Activated CD8-positive, alpha-beta memory T cell treated with anti-CD3 and anti-CD28 coated beads, Interleukin-2, amount 50 U/mL, for 1 hour (primary cell): ENCODE measurements at regions not wholly inside any gene's neighbourhood (a gene's known extent, or its start where the extent isn't known, plus 50 kb on each side); places are given as distances from the start of the nearest gene placed in this dataset.
A peak's percentile ranks its signal among the peaks of the same experiment; 100 is the strongest.
"Not testable (repeated sequence)": the region's sequence is repeated elsewhere in the genome, so short reads cannot be mapped to it uniquely, and the experiment has no call there.

ENCODE experiments used
- DNase-seq: peaks from one replicate; pipeline ENCODE4 v3.0.0-alpha.2; 2020; ENCODE audit errors: extremely low read depth

DNA sequence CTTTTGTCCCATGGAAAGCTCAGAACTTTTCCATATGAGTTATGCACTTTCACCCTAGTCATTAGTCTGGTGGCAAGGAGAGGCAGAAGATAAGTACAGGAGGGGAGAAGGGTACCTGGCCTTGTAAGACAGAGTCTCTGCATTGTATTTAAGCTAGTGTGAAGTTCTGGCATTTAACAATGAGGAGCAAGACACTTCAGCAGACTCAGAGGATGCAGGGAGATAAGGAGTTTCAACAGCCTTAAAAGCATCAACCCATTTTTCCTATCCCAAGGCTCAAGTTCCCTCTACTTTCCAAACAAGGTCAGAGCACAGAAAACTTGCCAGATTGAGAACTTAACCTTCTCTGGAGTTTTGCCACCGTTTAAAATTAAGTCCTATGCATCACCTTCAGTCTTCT lies 348.2 kb upstream of the VRK2 start:
- DNase-seq = no peak

DNA sequence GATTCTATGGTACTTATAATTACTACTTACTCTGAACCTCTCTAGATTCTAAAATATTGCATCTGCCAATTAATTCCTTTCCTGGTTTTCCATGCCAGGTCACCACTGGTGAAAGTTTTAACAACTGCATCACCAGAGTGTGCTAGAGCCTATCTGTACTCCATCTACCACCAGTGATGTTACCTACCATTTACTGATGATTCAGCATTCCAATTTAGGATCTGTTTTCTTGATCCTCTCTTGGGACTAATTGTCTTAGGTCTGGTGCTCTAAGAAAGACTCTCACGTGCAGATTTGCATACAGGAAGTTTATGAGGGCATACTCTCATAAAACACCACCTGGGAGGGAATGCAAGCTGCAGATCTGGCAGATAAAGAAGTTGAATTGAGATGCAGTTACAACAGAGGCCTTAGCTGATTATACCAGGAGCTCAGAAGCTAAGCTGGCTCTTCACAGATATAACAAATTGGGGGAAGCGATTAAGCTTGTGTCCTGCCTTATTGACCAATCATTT lies 347.6 kb upstream of the VRK2 start:
- DNase-seq = no peak

DNA sequence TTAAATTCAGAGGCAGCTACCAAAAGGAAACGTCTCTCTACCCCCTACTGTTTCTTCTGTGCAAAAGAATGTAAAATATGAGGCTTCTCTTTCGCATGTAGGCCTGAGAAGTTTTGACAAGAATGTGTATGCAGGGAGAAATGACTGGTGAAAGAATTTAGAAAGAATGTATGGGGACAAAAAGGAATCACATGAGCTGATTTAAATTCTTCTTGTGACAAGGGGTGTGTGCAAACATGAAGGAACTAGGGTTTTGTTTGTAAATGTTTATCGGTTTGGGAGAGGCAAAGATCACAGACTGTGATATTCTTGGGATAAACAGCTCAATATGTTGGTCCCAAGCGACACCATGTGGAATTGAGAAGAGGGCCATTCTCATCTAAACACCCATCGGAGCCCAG lies 345.2 kb upstream of the VRK2 start:
- no peak for DNase-seq

DNA sequence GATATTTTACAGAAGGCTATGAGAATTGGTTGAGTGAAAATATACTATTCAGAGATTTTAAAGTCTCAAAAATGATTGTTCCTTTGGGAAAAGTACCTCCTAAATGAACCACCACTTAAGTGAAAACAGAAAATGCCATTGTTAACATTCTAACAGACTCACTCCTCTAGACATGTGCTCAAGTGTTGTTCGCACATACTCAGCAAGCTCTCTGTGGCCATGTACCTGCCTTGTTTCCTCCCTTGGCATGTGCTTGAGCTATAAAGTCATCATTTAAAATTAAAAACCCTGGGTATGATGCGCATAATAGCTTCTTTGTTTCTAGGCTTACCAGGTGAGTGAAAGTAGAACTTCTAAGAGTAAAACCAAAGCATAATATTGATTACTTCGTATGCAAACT lies 343.2 kb upstream of the VRK2 start:
- no peak for DNase-seq

DNA sequence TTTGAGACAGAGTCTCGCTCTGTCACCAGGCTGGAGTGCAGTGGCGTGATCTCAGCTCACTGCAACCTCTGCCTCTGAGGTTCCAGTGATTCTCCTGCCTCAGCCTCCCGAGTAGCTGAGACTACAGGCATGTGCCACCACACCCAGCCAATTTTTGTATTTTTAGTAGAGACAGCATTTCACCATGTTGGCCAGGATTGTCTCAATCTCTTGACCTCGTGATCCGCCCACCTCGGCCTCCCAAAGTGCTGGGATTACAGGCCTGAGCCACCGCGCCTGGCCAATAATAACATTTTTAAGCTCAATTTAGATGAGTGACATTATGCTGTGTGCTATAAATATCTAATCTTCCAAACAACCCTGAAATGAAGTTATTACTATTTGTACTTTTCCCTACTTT lies 338.8 kb upstream of the VRK2 start:
- DNase-seq = not testable (repeated sequence)

DNA sequence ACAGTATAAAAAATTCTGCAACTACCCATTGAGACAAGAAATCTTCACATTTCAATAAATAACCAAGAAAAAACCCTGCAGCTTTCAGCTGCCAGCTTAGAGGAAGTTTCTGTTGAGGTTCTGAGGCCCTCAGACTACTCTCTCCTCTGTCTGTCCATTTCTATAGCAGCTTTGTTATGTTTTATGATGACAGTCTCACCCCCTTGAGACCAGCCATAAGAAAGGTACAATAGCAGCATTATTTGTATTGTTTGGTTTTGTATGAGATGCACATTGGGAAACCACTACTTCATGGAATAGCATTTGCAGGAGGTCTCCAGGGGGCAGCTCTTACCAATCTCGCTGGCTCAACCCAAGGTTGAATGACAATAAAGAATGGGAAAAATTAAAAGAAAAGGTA lies 334.6 kb upstream of the VRK2 start:
- no peak for DNase-seq

DNA sequence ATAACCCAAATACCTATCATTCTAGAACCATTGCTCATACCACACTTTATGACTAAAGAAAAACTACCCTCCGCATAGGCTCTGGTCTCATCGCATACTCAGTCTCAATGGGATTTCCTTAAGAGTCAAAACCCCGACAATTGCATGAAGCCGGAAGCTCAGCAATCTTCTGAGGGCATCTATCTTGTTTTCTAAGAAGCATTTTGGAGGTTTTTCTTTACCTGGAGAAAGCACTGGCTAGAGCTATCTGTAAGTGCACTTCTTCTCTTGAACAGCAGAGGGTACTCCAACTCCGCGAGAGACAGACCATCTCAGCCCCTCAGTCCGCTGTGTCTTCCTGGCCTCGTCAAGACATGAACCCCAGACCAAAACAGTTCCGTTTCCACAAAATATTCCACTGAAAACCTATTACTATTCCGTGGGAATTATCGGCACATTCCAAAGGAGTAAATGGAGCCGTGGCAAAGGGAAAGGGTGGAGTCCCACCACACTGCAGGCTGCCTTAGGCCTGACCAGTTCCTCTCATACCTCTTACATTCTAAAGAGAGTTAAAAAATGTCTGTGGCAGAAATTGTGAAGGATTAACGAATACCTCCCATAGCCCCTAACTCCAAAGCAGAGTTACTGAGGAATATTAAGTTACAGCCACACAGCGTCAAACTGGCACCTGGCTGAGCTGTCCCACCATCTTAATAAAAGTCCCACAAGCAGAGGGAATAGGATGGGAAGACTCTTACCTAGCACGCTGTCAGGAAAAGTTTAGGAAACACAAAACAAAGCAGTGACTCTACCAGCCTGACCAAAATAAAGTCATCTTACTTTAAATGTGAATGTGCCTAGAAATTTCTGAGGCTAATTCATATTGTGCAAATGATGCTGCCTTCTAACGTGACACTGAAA lies 325.6 kb upstream of the VRK2 start:
- no peak for DNase-seq

DNA sequence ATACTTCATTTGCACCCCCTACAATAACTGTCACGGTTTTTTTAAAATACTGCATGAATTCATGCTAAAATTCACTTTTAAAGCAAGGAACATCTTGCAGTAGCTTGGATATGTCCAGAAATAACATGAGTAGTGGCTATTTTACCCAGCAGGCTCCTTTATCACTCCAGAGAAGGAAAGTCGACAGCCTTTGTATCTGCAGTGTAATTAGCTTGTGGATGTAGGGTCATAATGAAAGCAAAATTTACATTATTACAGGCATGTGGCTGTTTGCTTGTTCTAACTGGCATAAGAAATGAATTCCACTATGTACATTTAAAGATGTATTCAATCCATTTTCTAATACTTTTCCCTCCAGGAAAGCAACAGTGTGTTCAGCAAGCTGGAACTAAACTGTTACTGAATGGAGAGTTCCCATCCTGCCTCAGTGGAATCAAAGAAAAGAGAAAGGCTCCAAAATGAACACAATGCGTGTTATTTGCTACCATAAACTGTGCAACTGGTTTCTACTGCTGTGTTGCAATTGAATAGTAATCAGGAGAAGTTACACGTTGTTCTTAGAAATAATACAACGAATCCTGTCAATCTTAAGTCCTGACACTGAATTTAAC lies 321.2 kb upstream of the VRK2 start:
- DNase-seq = no peak

DNA sequence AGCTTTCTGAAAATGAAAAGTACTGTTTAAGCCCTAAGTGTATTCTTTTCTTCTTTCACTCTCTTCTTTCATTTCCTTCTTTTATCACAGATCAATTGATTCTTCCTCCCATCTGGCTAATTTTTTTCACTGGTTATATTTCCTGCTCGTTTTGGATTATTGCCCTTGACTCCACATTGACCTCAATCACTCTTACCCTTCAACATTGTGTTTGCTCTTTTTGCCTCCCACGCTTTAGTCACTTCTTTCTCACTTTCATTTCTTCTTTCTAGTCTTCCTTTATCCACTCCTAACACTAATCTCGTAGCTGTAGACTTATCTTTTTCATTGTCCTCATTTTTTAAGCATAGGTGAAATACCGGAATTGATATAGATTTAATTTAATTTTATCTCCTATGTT lies 320.3 kb upstream of the VRK2 start:
- DNase-seq = no peak

DNA sequence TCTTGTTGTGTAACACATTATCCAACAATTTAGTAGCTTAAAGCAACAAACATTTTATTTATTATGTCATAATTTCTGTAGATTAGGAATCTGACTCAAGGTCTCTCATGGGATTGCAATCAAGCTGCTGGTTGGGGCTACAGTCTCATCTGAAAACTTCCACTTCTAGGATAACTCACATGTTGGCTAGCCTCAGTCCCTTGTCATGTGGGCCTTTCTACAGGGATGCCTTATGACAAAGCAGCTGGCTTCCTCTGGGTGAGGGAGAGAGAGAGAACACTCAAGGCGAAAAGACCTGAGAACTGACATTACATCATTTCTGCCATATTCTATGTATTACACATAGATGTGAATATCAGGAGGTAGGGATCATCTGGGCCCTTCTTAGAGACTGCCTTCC lies 317.9 kb upstream of the VRK2 start:
- no peak for DNase-seq

DNA sequence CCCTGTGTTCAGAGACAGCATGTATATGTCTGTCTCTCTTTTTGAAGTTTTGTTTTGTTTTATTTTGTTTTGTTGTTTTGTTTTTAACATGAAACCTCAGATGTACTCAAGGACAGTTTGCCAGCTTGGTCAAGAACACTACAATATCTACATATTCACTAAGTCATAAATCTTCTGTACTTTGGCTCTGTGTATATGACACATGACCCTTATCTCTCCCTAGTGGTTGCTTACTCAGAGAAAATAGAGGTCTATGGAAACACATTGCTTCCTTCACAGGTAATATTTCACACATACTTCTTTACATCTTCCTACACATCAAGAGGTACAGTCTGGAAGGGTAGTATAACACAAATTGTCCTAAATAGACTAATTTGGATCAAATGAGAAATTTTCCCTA lies 312.6 kb upstream of the VRK2 start:
- DNase-seq = no peak

DNA sequence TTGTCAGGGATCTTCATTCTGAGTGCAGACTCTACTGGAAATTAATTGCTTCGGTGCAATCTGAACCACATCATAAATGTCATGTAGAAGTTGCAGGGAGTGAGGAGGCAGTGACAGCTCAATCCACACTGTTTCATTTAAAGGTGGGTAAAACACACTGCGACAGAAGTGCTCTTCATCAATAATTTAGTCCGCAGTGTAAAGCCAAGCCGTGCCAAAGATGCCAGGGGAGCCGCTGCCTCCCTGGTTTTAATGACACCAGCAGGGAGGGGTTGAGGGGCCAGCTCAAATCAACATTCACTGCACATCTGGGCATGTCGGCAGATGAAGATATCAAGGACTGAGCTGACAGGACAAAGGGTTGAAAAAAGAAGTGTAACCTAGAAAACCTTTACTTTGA lies 305.7 kb upstream of the VRK2 start:
- no peak for DNase-seq

DNA sequence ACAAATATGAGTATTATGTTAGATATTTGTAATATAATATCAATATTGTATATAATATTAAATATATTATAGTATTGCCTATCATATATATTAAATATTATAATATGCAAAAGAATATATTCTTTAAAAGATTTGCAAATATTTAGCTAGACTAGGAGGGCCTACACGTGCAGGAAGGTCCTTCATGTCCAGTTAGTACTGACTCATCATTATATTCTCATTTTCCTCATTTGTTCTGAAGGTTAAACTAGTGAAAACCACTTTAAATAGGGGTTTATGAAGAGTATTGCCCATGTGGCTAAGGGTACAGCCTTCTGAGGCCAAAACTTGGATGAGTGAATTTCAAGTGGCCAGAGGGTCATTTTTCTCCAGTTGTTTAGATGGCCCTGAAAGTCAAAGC lies 293.0 kb upstream of the VRK2 start:
- no peak for DNase-seq

DNA sequence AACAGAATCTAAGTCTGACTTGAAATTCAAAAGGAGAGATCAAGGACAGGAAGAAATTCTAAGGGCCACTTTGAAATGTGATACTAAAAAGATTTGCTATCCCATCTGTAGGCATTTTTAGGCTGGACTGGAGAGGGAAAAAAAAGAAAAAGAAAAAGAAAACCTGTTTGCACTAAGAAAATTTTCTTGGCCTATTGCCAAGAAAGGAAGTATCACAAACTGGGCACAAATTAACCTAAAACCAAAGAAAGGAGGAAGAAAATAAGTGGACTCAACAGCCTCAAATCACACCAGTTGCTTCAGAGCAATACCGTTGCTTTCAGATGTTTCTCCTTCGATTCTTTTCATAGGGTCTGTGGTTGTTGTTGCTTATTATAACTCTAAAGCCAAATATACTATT lies 287.9 kb upstream of the VRK2 start:
- no peak for DNase-seq

DNA sequence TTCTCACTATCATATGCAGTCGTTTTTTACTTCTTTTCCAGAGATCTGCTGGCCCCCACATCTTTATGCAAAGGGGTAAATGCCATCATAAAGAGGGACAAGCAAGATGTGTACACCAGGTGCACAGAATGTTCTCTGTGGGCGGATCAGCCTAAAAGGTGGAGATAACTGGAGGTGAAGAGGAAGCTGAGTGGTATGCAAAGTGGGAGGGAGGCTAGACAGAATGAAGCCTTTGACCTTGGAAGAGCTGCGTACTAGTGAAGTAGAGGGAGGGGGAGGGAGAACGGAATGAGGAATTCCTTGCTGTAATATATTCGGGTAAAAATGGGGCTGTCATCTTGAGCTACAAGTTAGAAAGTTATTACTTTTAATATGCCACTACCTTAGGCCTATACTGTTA lies 287.5 kb upstream of the VRK2 start:
- DNase-seq = no peak

DNA sequence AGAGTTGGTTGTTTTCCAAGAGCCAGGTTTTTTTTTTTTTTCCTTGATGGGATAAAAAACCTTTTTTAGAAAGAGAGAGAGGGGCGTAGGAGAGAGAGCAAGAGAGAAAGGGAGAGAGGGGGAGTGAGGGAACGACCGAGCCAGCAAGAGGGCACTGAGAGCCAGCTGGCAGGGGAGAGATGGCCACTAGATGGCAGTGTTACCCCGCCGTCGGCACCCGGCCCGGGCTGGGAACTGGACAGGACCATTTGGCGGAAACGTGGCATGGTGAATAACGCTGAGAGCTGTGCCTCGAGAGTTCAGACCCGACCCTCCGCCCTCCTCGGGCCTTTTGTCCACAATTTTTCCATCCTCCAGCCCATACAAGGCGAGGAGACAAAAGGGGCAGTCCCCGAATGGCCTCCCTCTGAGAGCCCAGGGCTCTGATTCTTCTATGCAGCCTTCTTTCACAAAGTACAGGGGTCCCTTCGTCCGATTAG lies 286.7 kb upstream of the VRK2 start:
- peak; percentile 25 for DNase-seq

DNA sequence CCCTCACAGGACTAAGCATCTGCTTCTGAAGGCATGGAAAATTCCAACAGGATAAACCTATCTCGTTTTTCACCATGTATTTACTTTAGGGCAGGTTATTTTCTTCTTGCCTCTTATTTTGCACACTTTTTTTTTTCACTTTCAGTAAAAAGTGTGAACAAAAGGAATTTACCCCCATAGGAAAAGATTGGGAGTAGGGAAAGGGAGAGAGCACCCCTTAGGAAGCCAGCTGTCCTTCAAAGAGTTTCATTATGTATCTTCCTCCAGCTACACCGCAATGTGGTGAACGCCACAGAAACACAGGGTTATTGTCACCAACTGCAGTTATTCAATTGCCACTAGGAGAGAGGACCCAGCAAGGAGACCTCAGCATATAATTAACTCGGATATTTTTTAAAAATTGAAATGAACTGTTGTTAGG lies 286.2 kb upstream of the VRK2 start:
- no peak for DNase-seq

DNA sequence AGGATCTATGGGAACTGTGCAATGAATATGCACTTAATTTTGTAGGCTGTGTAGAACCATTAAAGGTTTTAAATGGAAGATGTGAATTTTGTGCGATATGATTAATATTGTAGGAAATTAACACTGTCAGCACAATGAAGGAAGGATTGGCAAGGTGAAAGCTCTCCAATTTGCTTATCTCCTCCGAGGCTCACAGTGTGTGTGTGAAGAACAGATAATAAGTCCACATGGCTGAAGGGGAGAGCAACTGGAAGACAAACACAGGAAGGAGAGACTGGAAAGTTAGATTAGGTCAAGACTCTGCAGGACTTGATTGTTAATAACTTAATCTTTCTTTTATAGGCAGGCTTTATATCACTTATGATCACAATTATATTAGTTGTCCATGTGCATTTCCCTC lies 269.7 kb upstream of the VRK2 start:
- no peak for DNase-seq

DNA sequence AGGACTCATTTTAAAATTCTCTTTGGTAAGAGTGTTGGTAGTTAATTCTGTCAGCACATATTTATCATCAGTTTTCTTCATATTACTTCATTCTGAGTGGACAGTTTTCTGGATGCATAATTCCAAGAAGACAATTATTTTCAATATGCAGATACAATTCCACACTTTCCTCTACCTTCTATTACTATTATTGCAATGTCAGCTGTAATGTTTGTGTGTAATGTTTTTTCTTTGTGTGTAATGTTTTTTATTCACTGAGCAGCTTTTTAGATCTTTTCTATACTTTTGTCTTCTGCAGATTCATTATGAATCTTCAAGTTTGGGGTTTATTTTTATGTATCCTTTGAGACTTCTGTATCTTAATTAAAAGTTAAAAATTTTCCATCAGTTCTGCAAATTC lies 264.0 kb upstream of the VRK2 start:
- no peak for DNase-seq

DNA sequence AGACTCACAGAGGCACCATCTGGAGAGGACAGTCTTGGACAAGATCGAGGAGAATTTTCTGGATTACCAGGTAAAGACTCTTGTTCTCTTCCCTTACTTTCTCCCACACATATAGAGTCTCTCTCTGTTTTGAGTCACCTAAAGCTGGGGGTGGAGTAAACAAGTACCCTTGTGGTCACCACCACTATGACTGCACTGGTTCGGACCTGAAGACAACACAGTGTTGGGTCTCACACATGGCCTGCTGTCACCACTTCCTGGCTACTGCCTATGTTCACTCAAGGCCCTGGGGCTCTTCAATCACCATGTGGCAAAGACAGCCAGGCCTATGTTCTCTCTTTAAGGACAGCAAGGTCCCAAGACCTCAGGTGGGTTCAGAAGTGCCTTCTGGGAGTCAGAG lies 253.3 kb upstream of the VRK2 start:
- DNase-seq = no peak

DNA sequence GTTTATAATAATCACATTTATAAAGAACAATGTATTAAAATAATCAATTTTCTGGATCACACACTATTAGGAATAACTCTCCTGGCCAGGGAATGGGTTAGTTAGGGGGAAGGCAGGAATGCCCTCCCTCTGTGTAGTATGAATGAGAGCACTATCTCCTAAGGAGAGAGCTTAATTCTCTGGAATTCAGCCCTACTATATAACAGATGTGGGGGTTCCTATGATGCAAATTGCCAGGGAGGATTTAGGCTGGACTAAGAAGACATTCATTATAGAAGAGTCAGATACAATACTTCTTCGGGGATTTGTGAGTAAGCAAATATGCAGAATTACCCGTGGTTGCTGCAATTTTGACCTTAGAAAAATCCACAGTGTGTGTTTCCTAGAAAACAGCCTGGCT lies 250.1 kb upstream of the VRK2 start:
- DNase-seq = no peak

DNA sequence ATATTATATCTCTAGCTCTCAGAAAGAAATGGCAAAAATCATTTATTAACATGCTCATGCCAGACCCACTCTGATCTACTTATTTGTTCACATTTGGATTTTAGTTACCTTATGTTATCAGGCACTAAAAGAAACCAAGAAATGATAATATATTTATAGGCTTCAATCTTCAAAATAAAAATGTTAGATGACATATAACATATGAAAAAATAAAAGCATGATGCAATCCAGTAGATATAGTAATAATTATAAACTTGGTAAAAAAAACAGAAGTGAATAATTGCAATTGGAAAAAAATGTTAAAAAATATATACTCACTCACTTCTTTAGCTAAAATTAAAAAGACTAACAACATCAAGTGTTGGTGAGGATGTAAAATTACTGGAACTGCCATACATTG lies 248.3 kb upstream of the VRK2 start:
- no peak for DNase-seq

DNA sequence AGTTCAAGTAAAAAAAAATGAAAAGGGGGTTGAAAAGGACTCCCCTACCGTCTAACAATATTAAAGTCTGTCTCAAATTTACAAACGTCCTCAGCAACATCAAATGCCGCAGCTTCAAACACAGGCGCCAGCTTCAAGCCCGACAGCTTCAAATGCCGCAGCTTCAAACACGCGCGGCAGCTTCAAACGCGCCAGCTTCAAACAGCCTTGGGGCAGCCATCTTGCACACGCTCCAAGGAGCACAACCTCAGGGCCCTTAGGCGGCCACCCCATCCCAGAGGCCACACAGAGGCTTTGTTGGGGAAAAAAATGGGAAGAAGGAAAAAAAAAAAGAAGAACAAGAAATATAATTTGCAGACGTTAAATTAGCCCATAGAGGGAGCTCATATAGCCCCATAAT lies 244.4 kb upstream of the VRK2 start:
- DNase-seq = no peak
